NCI-H526 (cell line): ENCODE measurements at regions not wholly inside any gene's neighbourhood (a gene's known extent, or its start where the extent isn't known, plus 50 kb on each side); places are given as distances from the start of the nearest gene placed in this dataset.

Experiments used
- DNase-seq, 2 experiments: peaks; one replicate each; lab custom pipeline; 2025; lab: John Stamatoyannopoulos, UW

GRCh38 chr3:178147001-178147400, 389.2 kb upstream of the KCNMB2 start:
- DNase-seq = no peak

GRCh38 chr3:178152031-178152806, 384.0 kb upstream of the KCNMB2 start:
- DNase-seq = no peak

GRCh38 chr3:178152988-178153387, 383.2 kb upstream of the KCNMB2 start:
- DNase-seq = no peak

GRCh38 chr3:178155521-178155920, 380.7 kb upstream of the KCNMB2 start:
- DNase-seq = no peak

- no peak for DNase-seq
Measured at GRCh38 chr3:178156301-178156700, 379.9 kb upstream of the KCNMB2 start.

GRCh38 chr3:178159691-178160220, 376.5 kb upstream of the KCNMB2 start:
- DNase-seq = no peak

- no peak for DNase-seq
Measured at GRCh38 chr3:178169421-178169820, 366.8 kb upstream of the KCNMB2 start.

GRCh38 chr3:178170698-178171535, 365.3 kb upstream of the KCNMB2 start:
- peak; percentile 37 to 40 for DNase-seq

- DNase-seq = no peak
Measured at GRCh38 chr3:178172121-178172520, 364.1 kb upstream of the KCNMB2 start.

GRCh38 chr3:178174201-178174915, 361.9 kb upstream of the KCNMB2 start:
- DNase-seq = no peak

GRCh38 chr3:178181088-178181487, 355.1 kb upstream of the KCNMB2 start:
- DNase-seq = no peak

GRCh38 chr3:178181784-178182183, 354.5 kb upstream of the KCNMB2 start:
- DNase-seq = no peak

GRCh38 chr3:178182337-178182779, 353.9 kb upstream of the KCNMB2 start:
- no peak for DNase-seq

- no peak for DNase-seq
Measured at GRCh38 chr3:178184833-178185232, 351.4 kb upstream of the KCNMB2 start.

GRCh38 chr3:178186666-178187065, 349.6 kb upstream of the KCNMB2 start:
- no peak for DNase-seq

GRCh38 chr3:178189854-178190253, 346.4 kb upstream of the KCNMB2 start:
- no peak for DNase-seq

- no peak for DNase-seq
Measured at GRCh38 chr3:178193846-178194245, 342.4 kb upstream of the KCNMB2 start.

GRCh38 chr3:178194539-178194938, 341.7 kb upstream of the KCNMB2 start:
- peak in 1 of 2 experiments; percentile 5 for DNase-seq

- DNase-seq = peak in 1 of 2 experiments; percentile 29
Measured at GRCh38 chr3:178195824-178196223, 340.4 kb upstream of the KCNMB2 start.

GRCh38 chr3:178198329-178198728, 337.9 kb upstream of the KCNMB2 start:
- no peak for DNase-seq

GRCh38 chr3:178200316-178200715, 335.9 kb upstream of the KCNMB2 start:
- no peak for DNase-seq

GRCh38 chr3:178201714-178202113, 334.5 kb upstream of the KCNMB2 start:
- DNase-seq = no peak
